Large intestine (tissue), 3 donors: ENCODE measurements at regions not wholly inside any gene's neighbourhood (a gene's known extent, or its start where the extent isn't known, plus 50 kb on each side); places are given as distances from the start of the nearest gene placed in this dataset.
"Not testable (repeated sequence)": the region's sequence is repeated elsewhere in the genome, so short reads cannot be mapped to it uniquely, and the experiment has no call there.

Experiments
- DNase-seq, 2 donors: peaks; one replicate each; pipeline versions ENCODE4 v3.0.0 to v3.0.0-alpha.2; 2013
- H3K27ac ChIP-seq: one replicate; pipeline ENCODE4 v1.5.1; 2013; ENCODE audit warnings: low read length
- H3K27me3 ChIP-seq: 2 replicates; pipeline ENCODE4 v1.6.1; 2013; ENCODE audit warnings: low read length; ENCODE audit not compliant: control insufficient read depth, insufficient read depth
- H3K36me3 ChIP-seq: 2 replicates; pipeline ENCODE4 v1.6.1; 2013; ENCODE audit warnings: low read length; ENCODE audit not compliant: control insufficient read depth, insufficient read depth
- H3K4me1 ChIP-seq: one replicate; pipeline ENCODE4 v1.6.1; 2013; ENCODE audit warnings: low read length; ENCODE audit not compliant: control insufficient read depth, insufficient read depth
- H3K4me3 ChIP-seq: one replicate; pipeline ENCODE4 v1.5.1; 2013; ENCODE audit warnings: low read length
- H3K9me3 ChIP-seq: one replicate; pipeline ENCODE4 v1.6.1; 2013; ENCODE audit warnings: mild to moderate bottlenecking, low read depth, low read length, moderate library complexity; ENCODE audit not compliant: control insufficient read depth
- WGBS: methylation state at CpG from one replicate; pipeline ENCODE4 v1.1.5; 2013; ENCODE audit warnings: low lambda C conversion rate; ENCODE audit not compliant: insufficient coverage; 5-methylcytosine and 5-hydroxymethylcytosine counted together

DNA sequence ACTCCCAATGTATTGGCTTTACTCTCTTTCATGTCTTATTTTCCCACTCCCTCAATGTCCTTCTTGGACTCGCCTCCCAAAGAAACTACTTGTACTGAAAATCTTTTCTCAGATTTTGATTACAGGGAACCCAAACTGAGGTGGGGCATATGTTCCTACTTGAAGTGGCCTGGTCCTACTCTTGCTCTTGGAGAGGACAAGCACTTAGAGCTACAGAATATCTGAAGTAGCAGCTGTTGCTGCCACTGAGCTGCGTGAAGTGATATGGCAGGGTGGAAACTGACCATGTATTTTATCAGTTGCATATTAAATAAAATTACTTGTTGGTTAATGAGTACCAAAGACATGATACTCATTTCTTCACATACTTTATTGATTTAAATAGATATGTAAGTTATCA is 129.5 kb downstream of the TSEN15 start:
- Histone ChIP-seq H3K4me1 (no peaks in the 10 kb centered on the region), H3K36me3 (no peaks in the 10 kb centered on the region), H3K9me3 (no peaks in the 10 kb centered on the region), H3K4me3 (no peak overlapping the region), H3K27me3 (no peaks in the 10 kb centered on the region), H3K27ac (no peak overlapping the region)
- no peak for DNase-seq
- no CpG with 5 or more reads among the region's 2 CpGs for WGBS

DNA sequence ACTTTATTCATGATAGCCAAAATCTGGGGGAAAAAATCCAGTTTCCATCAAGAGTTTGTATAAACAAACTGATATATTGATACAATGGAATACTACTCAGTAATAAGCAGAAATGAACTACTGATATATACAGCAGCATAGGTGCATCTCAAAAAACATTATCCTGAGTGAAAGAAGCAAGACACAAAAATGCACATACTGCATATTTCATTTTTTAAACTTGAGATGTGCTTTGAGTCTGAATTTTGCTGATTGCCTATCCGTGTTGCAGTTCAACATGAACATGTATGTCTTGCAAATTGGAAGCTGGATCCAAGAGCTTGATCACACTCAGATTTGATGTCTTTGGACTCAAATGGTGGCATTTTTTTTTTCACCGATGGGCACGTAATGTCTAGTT is 132.4 kb downstream of the TSEN15 start:
- no peaks in the 10 kb centered on the region for H3K36me3 ChIP-seq
- no peaks in the 10 kb centered on the region for H3K4me1 ChIP-seq
- no peak overlapping the region for H3K4me3 ChIP-seq
- H3K9me3 ChIP-seq = no peaks in the 10 kb centered on the region
- no peaks in the 10 kb centered on the region for H3K27me3 ChIP-seq
- no peak overlapping the region for H3K27ac ChIP-seq
- no peak for DNase-seq
- WGBS = no CpG with 5 or more reads among the region's 3 CpGs

DNA sequence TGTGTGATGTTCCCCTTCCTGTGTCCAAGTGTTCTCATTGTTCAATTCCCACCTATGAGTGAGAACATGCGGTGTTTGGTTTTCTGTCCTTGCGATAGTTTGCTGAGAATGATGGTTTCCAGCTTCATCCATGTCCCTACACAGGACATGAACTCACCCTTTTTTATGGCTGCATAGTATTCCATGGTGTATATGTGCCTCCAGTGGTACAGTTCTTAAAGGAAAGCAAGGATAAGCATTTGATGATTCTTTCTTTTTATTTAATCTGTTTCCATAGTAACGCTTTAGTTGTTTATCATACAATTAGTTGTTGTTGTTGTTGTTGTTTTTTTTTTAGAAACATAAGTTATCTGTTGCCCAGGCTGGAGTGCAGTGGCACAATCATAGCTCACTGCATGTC is 133.1 kb downstream of the TSEN15 start:
- not testable (repeated sequence) for H3K9me3 ChIP-seq, H3K36me3 ChIP-seq, DNase-seq, H3K4me3 ChIP-seq, H3K4me1 ChIP-seq, H3K27me3 ChIP-seq, H3K27ac ChIP-seq
- no CpG with 5 or more reads among the region's 3 CpGs for WGBS

DNA sequence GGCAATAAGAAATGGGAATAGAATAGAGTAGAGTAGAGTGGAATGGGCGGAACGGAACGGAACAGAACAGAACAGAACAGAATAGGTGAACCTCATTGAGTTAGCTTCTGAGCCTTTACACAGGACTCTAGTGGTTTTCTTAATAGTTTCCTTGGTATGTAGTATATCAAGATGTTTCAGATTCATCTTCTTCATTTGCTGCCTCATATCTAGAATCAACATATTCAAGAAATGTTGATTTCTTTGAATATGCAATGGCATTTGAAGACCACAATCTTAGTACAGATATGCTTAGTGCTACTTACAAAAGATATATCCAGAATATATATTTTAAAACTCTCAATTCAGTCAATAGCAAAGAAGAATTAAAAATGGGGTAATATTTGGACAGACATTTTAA is 133.8 kb downstream of the TSEN15 start:
- Histone ChIP-seq H3K27me3 (peaks cover 4% of the 10 kb centered on the region), H3K9me3 (no peaks in the 10 kb centered on the region), H3K4me3 (no peak overlapping the region), H3K4me1 (no peaks in the 10 kb centered on the region), H3K36me3 (no peaks in the 10 kb centered on the region), H3K27ac (no peak overlapping the region)
- WGBS = 89% methylated on average over 3 of the region's 3 CpGs
- DNase-seq = no peak

DNA sequence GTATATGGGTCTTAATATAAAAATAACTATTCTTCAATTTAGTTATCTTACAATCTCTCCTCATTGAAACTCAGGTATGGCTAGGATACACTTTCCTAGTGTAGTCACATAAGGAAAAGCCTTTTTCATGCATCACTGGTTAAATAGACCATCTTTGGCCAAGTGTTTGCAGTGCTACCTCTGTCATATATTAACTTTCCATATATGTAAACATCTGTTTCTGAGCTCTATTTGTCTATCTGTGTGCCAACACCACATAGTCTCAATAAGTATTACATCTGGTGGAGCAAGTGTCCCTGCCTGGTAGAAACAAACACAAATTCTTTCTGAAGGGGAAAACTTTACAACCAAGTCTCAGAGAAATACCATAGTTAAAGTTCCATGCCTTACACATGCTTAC is 134.6 kb downstream of the TSEN15 start:
- H3K4me1 ChIP-seq = no peaks in the 10 kb centered on the region
- H3K27ac ChIP-seq = no peak overlapping the region
- no peak for DNase-seq
- H3K9me3 ChIP-seq = no peaks in the 10 kb centered on the region
- H3K27me3 ChIP-seq = peaks cover 12% of the 10 kb centered on the region
- no peak overlapping the region for H3K4me3 ChIP-seq
- no peaks in the 10 kb centered on the region for H3K36me3 ChIP-seq

DNA sequence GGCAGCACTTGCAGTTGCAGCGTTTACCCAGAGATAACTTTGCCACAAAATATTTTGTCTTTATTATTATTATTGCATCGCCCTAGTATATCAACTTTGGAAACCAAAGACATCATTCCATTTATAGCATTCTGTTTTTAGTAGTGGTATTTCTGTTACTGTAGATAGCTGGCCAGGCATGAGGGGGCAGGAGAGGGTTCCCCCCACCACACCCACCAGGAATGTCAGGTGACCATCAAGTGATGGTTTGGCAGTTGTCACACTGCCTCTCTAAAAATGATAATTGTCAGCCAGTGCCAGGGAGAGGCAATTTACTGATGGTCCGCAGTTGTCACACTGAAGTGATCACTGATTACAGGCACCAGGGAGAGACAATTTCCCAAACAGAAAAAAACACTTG is 135.6 kb downstream of the TSEN15 start:
- WGBS = no CpG with 5 or more reads among the region's 3 CpGs
- H3K9me3 ChIP-seq = no peaks in the 10 kb centered on the region
- no peak overlapping the region for H3K4me3 ChIP-seq
- no peak overlapping the region for H3K27ac ChIP-seq
- H3K4me1 ChIP-seq = no peaks in the 10 kb centered on the region
- H3K27me3 ChIP-seq = peaks cover 15% of the 10 kb centered on the region
- no peak for DNase-seq
- no peaks in the 10 kb centered on the region for H3K36me3 ChIP-seq

DNA sequence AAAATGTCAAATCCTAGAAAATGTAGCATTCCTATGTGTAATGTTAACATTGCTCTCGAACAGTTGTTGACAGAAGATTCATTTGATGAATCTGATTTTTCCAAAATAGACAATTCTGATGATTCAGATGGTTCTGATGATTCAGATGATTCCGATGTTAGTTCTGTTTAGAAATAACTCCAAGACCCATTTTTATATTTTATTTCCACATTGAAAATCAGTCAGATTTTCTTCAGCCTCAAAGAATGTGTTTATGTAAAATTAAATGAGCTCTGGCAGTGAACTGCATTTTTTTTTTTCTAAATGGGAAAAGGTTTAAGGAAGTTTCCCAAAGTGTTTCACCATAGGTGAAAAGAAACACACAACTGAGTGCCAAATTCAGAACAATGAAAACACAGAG is 136.5 kb downstream of the TSEN15 start:
- Histone ChIP-seq H3K27me3 (peaks cover 15% of the 10 kb centered on the region), H3K4me1 (no peaks in the 10 kb centered on the region), H3K4me3 (no peak overlapping the region), H3K9me3 (no peaks in the 10 kb centered on the region), H3K36me3 (no peaks in the 10 kb centered on the region), H3K27ac (no peak overlapping the region)
- WGBS = 89% methylated on average over 1 of the region's 2 CpGs
- no peak for DNase-seq

DNA sequence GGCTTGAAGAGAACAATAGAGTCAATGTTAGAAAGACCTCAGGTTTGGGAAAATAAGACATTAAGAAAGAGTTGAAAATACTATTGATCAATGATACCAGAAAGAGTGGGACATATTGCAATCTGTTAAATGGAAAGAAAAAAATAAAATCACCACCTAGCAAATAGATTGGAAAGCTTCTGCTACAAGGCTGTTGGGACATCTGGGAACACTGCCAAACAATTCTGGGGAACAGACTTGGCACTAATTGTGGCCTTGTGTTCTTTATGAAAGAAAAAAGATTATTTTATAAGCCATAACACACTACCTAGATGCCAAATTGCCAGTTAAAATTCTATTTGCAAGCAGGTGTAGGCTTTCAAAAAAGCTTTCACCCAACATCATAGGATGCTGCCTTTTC is 137.8 kb downstream of the TSEN15 start:
- no peak for DNase-seq
- Histone ChIP-seq H3K27ac (no peak overlapping the region), H3K4me3 (no peak overlapping the region), H3K9me3 (no peaks in the 10 kb centered on the region), H3K27me3 (peaks cover 15% of the 10 kb centered on the region), H3K4me1 (no peaks in the 10 kb centered on the region), H3K36me3 (no peaks in the 10 kb centered on the region)

DNA sequence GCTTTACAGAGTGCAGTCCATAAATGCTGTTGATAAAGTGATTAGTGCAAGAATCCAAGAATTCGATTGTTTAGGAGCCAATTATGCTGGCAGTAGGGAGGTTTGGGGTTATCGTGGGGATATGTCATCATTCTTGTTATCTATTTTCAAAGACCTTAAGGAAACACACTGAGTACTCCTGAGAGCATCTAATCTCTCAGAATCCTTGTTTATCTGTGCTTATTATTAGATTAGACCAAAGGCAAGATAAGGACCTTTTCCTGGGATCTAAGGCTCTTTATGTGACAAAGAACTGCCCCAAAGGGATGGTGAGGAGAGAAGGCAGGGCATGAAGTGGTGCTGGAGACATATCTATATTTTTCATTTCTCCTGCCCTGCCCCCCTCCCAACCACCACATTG is 139.1 kb downstream of the TSEN15 start:
- no peak for DNase-seq
- no CpG with 5 or more reads among the region's 2 CpGs for WGBS
- H3K4me1 ChIP-seq = no peaks in the 10 kb centered on the region
- no peaks in the 10 kb centered on the region for H3K36me3 ChIP-seq
- H3K9me3 ChIP-seq = no peaks in the 10 kb centered on the region
- no peak overlapping the region for H3K4me3 ChIP-seq
- no peak overlapping the region for H3K27ac ChIP-seq
- peaks cover 15% of the 10 kb centered on the region for H3K27me3 ChIP-seq

DNA sequence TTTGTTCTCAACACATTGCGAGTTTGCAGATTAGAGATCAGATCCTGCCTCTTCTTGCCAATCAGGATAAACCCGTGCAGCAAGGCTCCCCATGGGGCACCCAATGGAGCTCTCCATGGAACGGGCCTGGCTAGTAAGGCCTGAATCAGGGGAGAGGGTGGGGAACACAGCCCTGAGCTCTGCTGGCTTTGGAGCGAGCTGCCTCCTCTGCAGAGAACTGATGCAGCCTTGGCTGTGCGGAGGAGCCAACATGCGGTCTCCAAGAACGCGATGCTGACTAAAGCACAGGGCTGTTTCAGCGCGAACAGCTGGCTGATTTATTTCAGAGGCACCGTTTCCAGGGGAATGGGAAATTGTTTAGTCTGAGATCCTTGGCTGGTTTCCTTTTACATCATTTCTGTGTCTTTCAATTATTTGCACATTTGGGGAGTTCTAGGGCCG is 139.7 kb downstream of the TSEN15 start:
- no peak overlapping the region for H3K27ac ChIP-seq
- DNase-seq = peak; percentile 54 to 59
- no peak overlapping the region for H3K4me3 ChIP-seq
- H3K36me3 ChIP-seq = no peaks in the 10 kb centered on the region
- no peaks in the 10 kb centered on the region for H3K4me1 ChIP-seq
- WGBS = no CpG with 5 or more reads among the region's 12 CpGs
- H3K27me3 ChIP-seq = peaks cover 15% of the 10 kb centered on the region
- H3K9me3 ChIP-seq = no peaks in the 10 kb centered on the region

DNA sequence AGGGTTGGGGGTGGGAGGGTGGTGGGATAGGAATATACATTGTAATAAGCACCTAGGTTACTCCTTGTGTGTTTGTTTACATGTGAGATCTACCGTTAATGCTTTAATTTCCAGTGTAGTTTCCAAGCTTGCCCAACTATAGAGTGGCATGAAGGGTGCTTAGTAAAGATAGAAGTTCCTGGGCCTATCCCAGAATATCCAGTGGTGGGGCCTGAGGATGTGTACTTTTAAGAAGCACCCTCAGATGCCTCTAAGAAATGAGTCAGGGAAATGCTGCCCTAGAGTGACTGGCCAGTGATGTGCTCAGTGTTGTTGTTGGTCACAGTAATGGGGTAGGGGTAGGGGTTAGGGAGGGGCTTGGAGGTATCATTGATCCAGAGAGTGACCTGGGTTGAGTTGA is 141.3 kb downstream of the TSEN15 start:
- no CpG with 5 or more reads among the region's 1 CpG for WGBS
- no peaks in the 10 kb centered on the region for H3K36me3 ChIP-seq
- H3K27ac ChIP-seq = no peak overlapping the region
- H3K9me3 ChIP-seq = no peaks in the 10 kb centered on the region
- H3K4me3 ChIP-seq = no peak overlapping the region
- peaks cover 15% of the 10 kb centered on the region for H3K27me3 ChIP-seq
- no peak for DNase-seq
- H3K4me1 ChIP-seq = no peaks in the 10 kb centered on the region
